GM21717 (cell line): ENCODE measurements at regions not wholly inside any gene's neighbourhood (a gene's known extent, or its start where the extent isn't known, plus 50 kb on each side); places are given as distances from the start of the nearest gene placed in this dataset.

Experiments used
- ATAC-seq: cut with Tn5 transposase; IDR thresholded peaks from one replicate; pipeline ENCODE4 v1.9.1; 2021; ENCODE audit warnings: mild to moderate bottlenecking, moderate library complexity; ENCODE audit not compliant: unreplicated experiment

GRCh38 chr12:75844049-75844770 lies 187.4 kb downstream of the PHLDA1 start:
- no peak for ATAC-seq

DNA sequence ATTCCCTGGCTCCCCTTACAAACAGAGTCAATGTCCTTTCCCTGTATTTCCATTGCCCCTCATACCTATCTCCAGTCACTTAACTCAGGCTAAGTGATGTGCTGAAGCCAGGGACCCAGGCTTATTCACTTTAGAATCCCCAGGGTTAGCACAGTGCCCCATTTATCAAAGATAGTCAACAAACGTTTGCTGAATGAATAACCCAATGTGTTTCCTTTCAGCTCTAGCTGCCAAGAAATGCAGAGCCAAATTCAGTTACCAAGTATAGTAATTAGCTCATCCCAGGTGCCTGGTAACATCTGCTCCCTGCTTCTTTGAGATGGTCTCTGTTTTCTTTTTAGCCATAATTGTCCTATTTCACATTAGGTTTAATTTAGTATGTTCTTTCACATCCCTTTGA lies 189.5 kb downstream of the PHLDA1 start:
- ATAC-seq = no peak

DNA sequence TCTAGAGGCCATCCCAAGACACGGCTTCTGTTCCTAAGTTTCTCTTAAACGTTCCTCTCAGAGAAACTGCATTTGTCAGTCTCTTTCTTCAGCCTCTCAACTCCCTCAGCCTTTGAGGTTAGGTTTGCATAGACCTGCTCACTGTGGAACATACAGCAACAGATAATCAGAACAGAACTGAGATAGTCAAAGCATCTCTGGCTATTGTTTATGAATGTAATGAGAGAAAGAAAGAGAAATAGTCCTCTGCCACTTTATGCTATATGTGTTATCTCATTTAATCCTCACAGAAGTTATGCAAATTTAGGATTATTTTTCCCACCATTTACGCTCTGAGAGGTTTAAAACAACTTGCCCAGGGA lies 190.6 kb downstream of the PHLDA1 start:
- no peak for ATAC-seq

DNA sequence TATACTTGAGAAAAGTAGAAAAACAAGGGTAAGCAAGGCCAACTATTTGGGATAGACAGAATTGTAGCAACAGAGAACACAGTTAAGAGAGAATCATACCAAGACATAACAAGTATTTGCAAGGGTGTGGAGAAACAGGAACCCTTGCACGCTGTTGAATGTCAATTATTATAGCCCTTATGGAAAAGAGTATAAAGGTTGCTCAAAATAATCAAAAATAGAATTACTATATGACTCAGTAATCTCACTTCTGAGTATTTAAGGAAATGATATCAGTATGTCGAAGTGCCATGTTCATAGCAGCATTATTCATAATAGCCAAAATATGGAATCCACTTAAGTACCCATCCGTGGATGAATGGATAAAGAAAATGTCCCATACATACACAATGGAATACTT lies 193.3 kb downstream of the PHLDA1 start:
- no peak for ATAC-seq

- ATAC-seq = no peak
Observed at GRCh38 chr12:75837700-75838099, 193.9 kb downstream of the PHLDA1 start.

- ATAC-seq = no peak
Observed at GRCh38 chr12:75836533-75836932, 195.0 kb downstream of the PHLDA1 start.

GRCh38 chr12:75834591-75834990 lies 197.0 kb downstream of the PHLDA1 start:
- no peak for ATAC-seq

- no peak for ATAC-seq
Observed at GRCh38 chr12:75833268-75833667, 198.3 kb downstream of the PHLDA1 start.

GRCh38 chr12:75831402-75831801 lies 200.2 kb downstream of the PHLDA1 start:
- no peak for ATAC-seq

DNA sequence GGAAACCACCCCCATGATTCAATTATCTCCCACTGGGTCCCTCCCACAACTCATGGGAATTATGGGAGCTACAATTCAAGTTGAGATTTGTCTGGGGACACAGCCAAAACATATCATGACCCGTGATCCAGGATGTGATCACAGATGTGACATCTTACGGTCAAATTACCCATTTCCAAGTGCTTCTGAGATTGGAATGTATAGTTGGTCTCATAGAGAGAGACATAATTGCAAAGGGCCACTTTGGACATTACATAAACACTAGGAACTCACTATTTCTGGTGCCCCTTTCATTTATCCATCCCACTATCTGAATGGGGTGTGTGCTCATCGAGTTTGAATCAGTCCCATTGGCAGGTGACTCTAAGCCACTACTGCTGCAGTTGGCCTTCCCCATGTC lies 204.5 kb downstream of the PHLDA1 start:
- no peak for ATAC-seq

- no peak for ATAC-seq
Observed at GRCh38 chr12:75825686-75826085, 205.9 kb downstream of the PHLDA1 start.

DNA sequence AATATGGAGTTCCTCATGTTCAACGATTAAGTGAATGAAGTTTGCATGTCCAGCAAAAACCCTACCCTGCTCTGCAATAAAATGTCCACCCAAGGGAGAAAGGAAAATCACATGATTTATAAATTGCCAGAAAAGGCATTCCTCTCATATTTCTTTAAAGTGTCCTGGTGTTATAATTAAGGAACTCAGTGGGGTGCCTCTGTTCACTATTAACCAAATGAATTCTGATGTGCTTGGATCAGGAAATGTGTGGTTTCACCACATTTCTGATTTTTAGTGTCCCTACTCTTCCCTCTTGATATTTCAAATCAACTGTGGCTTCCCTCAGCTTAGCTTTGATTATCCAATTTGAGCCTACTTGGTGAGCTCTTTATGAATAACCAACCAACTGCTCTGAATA lies 208.1 kb downstream of the PHLDA1 start:
- ATAC-seq = no peak

DNA sequence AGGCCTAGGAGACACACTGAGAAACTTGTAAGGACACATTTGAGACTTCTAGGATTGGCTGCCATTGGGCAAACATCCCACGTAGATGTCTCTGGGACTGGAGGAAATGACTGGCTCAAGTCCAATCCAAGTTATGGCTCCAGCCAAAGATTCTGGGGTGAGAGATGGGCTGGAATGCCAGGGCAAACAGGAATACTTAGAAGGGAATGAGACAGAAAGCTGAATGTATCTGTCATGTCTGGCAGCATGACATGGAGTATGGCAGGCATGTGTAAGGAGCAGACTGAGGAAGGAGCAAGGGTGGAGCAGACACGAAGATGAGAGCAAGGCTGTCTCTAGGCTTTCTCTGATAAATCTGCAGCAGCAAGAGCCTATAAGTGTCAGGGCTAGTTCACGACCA lies 209.2 kb downstream of the PHLDA1 start:
- no peak for ATAC-seq

- no peak for ATAC-seq
Observed at GRCh38 chr12:75820848-75821578, 210.6 kb downstream of the PHLDA1 start.

DNA sequence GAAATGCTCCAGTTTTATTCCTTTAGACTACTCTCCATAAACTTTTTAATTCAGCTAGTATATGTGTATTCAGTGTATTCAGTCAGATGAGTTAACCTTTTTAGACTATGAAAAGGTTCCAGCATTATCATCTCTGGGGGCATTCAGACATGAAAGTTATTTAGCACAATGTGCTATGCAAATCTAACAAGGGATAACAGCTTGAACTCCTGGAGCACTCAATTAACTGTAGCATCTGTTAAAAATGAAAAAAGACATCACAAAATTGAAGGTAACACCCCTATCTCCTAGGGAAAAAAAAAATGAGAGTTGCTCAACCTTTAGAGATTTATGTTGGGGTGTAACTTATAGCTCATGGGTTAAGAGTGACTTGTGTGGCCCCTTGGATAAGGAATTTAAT lies 211.5 kb downstream of the PHLDA1 start:
- no peak for ATAC-seq

- no peak for ATAC-seq
Observed at GRCh38 chr12:75819512-75819911, 212.1 kb downstream of the PHLDA1 start.

DNA sequence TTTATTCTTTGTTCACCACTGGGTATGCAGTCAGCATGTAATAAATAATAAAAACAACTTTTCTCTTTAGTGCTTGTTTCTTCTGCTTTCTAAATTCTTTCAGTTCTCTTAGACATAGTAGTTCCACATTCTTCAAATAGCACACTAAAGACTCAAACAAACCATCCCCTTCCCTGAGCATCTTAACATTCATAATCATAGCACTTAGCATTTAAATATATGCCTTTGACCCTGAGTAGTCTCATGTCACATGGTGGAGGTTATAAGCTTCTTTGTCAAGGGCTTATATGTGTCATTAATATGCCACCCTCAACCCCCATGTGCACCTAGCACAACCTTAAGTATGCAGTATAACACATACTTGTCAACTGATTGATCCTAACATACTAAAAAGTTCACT lies 212.7 kb downstream of the PHLDA1 start:
- ATAC-seq = no peak

DNA sequence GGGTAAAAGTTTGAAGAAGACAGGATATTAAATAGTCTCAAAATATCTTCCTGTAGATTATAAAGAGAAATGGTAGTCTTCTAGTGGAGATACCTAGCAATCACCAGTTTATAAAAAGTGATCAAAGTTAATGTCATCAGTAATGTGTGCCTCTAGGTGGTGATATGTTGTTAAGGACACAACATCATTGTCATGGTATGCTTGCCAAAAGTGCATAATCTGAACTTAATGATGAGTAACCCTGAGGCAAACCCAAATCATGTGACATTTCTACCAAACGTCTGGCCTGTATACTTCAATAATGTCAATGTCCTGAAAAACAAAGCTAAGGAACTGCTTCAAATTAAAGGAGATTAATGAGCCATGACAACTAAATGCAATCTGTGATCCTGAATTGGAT lies 214.7 kb downstream of the PHLDA1 start:
- ATAC-seq = no peak

DNA sequence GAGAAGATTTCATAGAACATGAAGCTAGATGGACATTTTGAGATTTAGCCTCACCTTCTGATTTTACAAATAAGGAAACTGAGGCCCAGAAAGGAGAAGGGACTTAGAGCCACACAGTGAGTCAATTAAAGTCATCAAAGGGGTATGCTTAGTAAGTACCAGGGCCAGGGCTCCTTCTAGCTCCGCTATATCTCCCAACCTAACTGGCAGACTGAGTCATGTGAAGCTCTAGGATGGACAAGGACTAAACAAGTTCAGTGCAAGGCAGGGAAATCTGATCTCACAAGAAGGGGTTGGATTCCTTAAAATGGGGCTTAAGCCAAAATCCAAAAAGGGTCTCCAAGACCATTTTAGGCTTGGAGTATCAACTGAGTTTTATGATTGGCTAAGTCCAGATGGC lies 215.8 kb downstream of the PHLDA1 start:
- ATAC-seq = no peak

DNA sequence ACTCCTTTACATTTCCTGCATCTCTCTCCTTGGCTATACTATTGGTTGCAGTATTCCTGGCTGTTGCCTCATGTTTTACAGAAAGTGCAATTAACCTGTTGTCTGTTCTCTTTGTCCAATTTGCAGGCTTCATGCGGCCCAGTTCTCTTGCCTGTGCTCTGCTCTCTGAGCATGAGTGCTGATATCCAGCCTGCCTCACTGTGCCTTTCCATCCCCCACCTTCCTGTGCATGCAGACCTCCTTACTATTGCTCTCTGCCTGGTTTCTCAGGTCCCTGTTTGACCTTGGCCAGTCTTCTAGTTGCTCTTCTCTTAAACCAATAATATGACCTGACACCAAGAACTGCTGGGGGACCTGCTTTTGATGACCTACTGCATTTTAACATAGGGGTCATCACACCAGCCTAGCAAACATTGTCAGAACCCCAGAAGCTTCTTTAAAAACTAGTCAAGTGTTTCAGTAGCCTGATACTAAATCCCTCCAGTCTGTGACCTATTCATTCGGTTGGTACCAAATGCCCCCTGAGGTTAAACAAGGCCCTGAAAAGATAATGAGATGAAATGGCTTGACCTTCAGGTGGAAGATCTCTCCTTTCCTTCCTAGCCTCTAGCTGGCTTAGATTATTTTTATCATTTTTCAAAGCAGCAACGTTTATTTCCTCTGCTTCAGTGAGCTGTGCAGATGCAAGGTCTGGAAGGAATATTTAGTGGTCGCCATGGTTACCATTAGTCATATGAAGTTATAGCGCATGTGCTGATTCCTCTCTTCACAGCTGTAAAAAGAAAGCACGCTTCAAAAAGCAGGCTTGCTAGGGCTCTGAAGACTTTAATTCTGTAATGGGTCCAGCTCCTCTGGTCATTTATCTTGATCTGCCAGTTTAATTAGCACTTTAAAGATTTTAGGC lies 216.5 kb downstream of the PHLDA1 start:
- ATAC-seq = no peak

DNA sequence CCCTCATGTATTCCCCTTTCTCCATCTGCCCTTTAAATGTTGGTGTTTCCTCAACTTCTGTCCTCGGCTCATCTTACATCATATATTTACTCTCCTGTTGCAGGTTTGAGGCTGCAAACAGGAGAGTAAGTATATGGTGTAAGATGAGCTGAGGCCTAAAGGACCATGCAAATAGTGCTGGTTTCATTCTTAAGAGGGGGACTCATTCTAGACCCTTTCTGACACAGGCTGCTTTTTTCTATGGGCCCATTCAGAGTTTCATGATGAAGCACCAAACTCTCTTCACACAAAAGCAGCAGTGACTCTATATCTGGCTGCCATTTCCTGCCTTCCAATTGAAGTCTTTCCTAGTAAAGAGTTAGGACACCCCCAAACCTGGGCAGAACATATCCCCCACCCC lies 218.5 kb downstream of the PHLDA1 start:
- ATAC-seq = no peak
